ENCODE measurements at regions not wholly inside any gene's neighbourhood (a gene's known extent, or its start where the extent isn't known, plus 50 kb on each side); places are given as distances from the start of the nearest gene placed in this dataset.

GRCh38 chrX:437661-438390, 51.1 kb upstream of the PPP2R3B start:
- TF ChIP-seq MAX (IDR thresholded peaks at IDR 0.05; ENCODE audit: low read depth, low read length): no peak
- no peak for TF ChIP-seq POLR2A (IDR thresholded peaks at IDR 0.05; ENCODE audit: extremely low read depth, insufficient read length)
- TF ChIP-seq, protein P1, sequence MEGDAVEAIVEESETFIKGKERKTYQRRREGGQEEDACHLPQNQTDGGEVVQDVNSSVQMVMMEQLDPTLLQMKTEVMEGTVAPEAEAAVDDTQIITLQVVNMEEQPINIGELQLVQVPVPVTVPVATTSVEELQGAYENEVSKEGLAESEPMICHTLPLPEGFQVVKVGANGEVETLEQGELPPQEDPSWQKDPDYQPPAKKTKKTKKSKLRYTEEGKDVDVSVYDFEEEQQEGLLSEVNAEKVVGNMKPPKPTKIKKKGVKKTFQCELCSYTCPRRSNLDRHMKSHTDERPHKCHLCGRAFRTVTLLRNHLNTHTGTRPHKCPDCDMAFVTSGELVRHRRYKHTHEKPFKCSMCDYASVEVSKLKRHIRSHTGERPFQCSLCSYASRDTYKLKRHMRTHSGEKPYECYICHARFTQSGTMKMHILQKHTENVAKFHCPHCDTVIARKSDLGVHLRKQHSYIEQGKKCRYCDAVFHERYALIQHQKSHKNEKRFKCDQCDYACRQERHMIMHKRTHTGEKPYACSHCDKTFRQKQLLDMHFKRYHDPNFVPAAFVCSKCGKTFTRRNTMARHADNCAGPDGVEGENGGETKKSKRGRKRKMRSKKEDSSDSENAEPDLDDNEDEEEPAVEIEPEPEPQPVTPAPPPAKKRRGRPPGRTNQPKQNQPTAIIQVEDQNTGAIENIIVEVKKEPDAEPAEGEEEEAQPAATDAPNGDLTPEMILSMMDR (IDR thresholded peaks at IDR 0.05; ENCODE audit: low read depth, low read length): no peak
- no peak for TF ChIP-seq MYC (IDR thresholded peaks at IDR 0.05; ENCODE audit: low read depth, low read length)
- H3K4me3 ChIP-seq (ENCODE audit: low read depth, low read length): no peak overlapping the region
- no peak for DNase-seq (ENCODE audit: low read depth)

DNA sequence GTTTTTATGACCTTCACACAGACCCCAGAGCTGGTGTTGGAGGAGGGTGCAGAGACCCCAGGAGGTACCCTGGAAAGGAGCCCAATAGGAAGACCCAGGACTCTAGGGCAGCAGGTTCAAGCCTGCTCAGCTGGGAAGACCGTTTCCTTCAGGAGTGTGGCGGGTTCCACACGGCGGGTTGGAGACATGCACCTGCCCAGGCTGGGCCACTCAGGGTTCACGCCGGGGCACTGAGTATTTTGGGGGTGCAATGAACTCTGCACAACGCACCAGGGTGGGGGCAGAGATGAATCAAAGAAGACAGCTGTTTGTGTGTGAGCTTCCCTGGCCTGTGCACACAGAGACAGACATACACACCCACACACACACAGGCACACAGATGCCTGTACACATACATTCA, 52.5 kb upstream of the PPP2R3B start:
- no peak for DNase-seq (ENCODE audit: low read depth)
- no peak overlapping the region for H3K4me3 ChIP-seq (ENCODE audit: low read depth, low read length)
- TF ChIP-seq MYC (IDR thresholded peaks at IDR 0.05; ENCODE audit: low read depth, low read length): no peak
- TF ChIP-seq MAX (IDR thresholded peaks at IDR 0.05; ENCODE audit: low read depth, low read length): no peak
- TF ChIP-seq POLR2A (IDR thresholded peaks at IDR 0.05; ENCODE audit: extremely low read depth, insufficient read length): no peak
- TF ChIP-seq, protein P1 (IDR thresholded peaks at IDR 0.05; ENCODE audit: low read depth, low read length): no peak

GRCh38 chrX:439719-440118, 53.0 kb upstream of the PPP2R3B start:
- TF ChIP-seq MAX (IDR thresholded peaks at IDR 0.05; ENCODE audit: low read depth, low read length) (no peak), MYC (IDR thresholded peaks at IDR 0.05; ENCODE audit: low read depth, low read length) (no peak), POLR2A (IDR thresholded peaks at IDR 0.05; ENCODE audit: extremely low read depth, insufficient read length) (no peak)
- TF ChIP-seq, protein P1 (IDR thresholded peaks at IDR 0.05; ENCODE audit: low read depth, low read length): no peak
- DNase-seq (ENCODE audit: low read depth): no peak
- no peak overlapping the region for H3K4me3 ChIP-seq (ENCODE audit: low read depth, low read length)

GRCh38 chrX:440636-441035, 53.9 kb upstream of the PPP2R3B start:
- DNase-seq (ENCODE audit: low read depth): no peak
- H3K4me3 ChIP-seq (ENCODE audit: low read depth, low read length): no peak overlapping the region
- TF ChIP-seq MAX (IDR thresholded peaks at IDR 0.05; ENCODE audit: low read depth, low read length) (no peak), POLR2A (IDR thresholded peaks at IDR 0.05; ENCODE audit: extremely low read depth, insufficient read length) (no peak), MYC (IDR thresholded peaks at IDR 0.05; ENCODE audit: low read depth, low read length) (no peak)
- TF ChIP-seq, protein P1 (IDR thresholded peaks at IDR 0.05; ENCODE audit: low read depth, low read length): no peak

- no peak overlapping the region for H3K4me3 ChIP-seq (ENCODE audit: low read depth, low read length)
- TF ChIP-seq MAX (IDR thresholded peaks at IDR 0.05; ENCODE audit: low read depth, low read length) (no peak), POLR2A (IDR thresholded peaks at IDR 0.05; ENCODE audit: extremely low read depth, insufficient read length) (no peak), MYC (IDR thresholded peaks at IDR 0.05; ENCODE audit: low read depth, low read length) (no peak)
- TF ChIP-seq, protein P1 (IDR thresholded peaks at IDR 0.05; ENCODE audit: low read depth, low read length): no peak
- DNase-seq (ENCODE audit: low read depth): no peak
Observed at GRCh38 chrX:443536-444210, 57.0 kb upstream of the PPP2R3B start.
